ENCODE measurements at regions not wholly inside any gene's neighbourhood (a gene's known extent, or its start where the extent isn't known, plus 50 kb on each side); places are given as distances from the start of the nearest gene placed in this dataset.

DNA sequence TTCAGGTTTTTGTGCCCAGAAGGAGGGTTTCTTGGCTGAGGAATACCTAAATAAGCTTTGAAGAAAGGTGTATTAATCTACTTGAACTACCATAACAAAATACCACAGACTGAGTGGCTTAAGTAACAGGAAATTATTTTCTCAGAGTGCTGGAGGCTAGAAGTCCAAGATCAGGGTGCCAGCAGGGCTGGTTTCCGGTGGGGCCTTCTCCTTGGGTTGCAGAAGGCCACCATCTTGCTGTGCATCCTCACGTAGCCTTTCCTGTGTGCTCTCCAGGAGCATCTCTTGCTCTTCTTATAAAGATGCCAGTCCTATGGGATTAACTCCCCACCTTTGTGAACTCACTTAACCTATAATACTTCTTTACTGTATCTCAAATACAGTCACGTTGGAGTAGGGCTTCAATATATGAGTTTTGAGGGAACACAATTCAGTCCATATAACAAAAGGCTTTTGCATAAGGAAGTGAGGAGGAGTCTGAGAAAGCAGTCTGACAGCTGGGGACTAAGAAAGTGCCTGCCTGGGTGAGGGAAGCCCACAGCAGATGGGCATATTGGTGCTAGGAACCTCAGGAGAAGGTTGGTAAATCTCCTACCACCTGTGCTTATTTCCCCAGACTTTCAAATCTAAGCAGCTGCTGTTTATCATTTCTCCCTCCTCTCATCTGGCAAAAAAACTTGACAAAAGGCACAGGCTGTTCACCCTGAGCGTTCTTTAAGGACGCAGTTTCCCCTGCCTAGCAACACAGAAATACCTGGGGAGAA lies 89.6 kb upstream of the CBLB start:
- no peak for DNase-seq (ENCODE audit: low read depth)
- no peak for TF ChIP-seq CTCF (conservative IDR thresholded peaks at IDR 0.05; ENCODE audit: low read depth, low read length)
- H3K4me3 ChIP-seq (ENCODE audit: low read depth, low read length), result no peak overlapping the region

DNA sequence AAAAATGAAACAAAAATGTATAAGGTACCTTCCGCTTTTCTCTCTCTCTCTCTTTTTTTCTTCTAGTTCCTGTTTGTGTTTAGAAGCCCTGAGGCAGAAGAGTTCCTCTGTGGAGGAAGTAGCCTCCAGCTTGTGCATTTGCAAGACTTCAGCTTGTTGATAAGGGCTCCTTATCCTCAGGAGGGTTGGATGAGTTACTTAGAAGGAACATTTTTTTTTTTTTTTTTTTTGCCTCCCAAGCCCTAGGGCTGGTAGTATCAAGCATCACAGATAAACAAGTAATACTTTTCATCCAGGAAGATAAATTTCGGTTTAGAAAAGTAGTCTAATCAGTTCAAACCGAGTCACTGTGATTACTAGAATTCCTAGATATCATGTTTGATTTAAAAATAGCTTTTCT lies 91.0 kb upstream of the CBLB start:
- no peak for DNase-seq (ENCODE audit: low read depth)

DNA sequence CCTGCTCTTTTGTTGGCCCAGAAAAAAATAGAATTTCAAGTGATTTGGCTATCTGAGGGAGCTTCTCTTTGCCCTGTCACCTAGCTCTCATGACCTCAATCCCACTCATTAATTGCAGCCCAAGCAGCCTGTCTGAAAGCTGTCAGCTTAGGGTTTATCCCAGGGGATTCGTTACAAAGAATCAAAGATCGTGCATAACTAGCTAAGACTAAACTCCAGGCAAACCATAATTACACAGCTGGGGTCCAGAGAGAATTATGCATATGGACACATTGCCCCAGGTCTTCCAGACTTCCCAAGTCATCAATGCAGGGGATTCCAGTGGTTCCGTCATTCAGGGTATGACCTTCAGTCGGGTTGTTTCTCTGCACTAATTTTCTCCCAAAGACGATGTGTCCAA lies 91.6 kb upstream of the CBLB start:
- H3K4me3 ChIP-seq (ENCODE audit: low read depth, low read length), result no peak overlapping the region
- no peak for TF ChIP-seq CTCF (conservative IDR thresholded peaks at IDR 0.05; ENCODE audit: low read depth, low read length)
- no peak for DNase-seq (ENCODE audit: low read depth)

More for the DNA sequence above, 91.0 kb upstream of the CBLB start:
- no peak for TF ChIP-seq CTCF (conservative IDR thresholded peaks at IDR 0.05; ENCODE audit: low read depth, low read length)
- no peak overlapping the region for H3K4me3 ChIP-seq (ENCODE audit: low read depth, low read length)

GRCh38 chr3:105963161-105963560 lies 94.3 kb upstream of the CBLB start:
- DNase-seq (ENCODE audit: low read depth), result no peak
- TF ChIP-seq CTCF (conservative IDR thresholded peaks at IDR 0.05; ENCODE audit: low read depth, low read length), result no peak
- H3K4me3 ChIP-seq (ENCODE audit: low read depth, low read length), result no peak overlapping the region

GRCh38 chr3:105965384-105965783 lies 96.6 kb upstream of the CBLB start:
- no peak for TF ChIP-seq CTCF (conservative IDR thresholded peaks at IDR 0.05; ENCODE audit: low read depth, low read length)
- no peak for DNase-seq (ENCODE audit: low read depth)
- H3K4me3 ChIP-seq (ENCODE audit: low read depth, low read length), result no peak overlapping the region

GRCh38 chr3:105967117-105967516 lies 98.3 kb upstream of the CBLB start:
- DNase-seq (ENCODE audit: low read depth), result no peak
- no peak overlapping the region for H3K4me3 ChIP-seq (ENCODE audit: low read depth, low read length)
- no peak for TF ChIP-seq CTCF (conservative IDR thresholded peaks at IDR 0.05; ENCODE audit: low read depth, low read length)

DNA sequence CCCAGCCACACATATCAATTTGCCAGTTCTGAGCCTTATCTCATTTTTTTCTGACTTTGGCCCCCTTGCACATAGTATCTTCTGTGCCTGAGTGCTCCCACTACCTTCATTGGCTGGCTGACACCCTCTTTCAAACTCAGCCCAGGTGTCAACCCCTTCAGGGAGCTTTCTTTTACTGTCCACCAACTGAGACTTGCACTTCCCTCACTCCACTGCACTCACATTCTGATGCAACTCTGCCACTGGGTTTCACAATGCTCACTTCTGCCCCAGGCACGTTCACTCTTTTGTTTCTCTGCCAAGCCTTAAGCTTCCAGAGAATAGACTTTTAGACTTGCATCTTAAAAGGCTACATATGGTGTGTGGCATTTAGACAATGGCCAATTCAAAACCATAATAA lies 101.5 kb upstream of the CBLB start:
- peak; percentile 69 for DNase-seq (ENCODE audit: low read depth)
- no peak for TF ChIP-seq CTCF (conservative IDR thresholded peaks at IDR 0.05; ENCODE audit: low read depth, low read length)
- no peak overlapping the region for H3K4me3 ChIP-seq (ENCODE audit: low read depth, low read length)
